GM11168 (cell line): ENCODE measurements at regions not wholly inside any gene's neighbourhood (a gene's known extent, or its start where the extent isn't known, plus 50 kb on each side); places are given as distances from the start of the nearest gene placed in this dataset.

ENCODE experiments used
- in situ Hi-C: fragments of 300-500 bp; cut with MboI; formaldehyde crosslinking; loops from one replicate; pipeline ENCODE4 v1.12.0; 2022; ENCODE audit warnings: low sequenced_read_pairs; ENCODE audit not compliant: unreplicated experiment

GRCh38 chr20:53839423-53840176 lies 230.8 kb downstream of the BCAS1 start:
- in situ Hi-C loops, result no loop called here

- in situ Hi-C loops, result no loop called here
Measured at GRCh38 chr20:53838311-53838868, 232.0 kb downstream of the BCAS1 start.

GRCh38 chr20:53837126-53837826 lies 233.1 kb downstream of the BCAS1 start:
- in situ Hi-C loops, result no loop called here

- in situ Hi-C loops, result no loop called here
Measured at GRCh38 chr20:53834749-53835148, 235.6 kb downstream of the BCAS1 start.

GRCh38 chr20:53834062-53834442 lies 236.3 kb downstream of the BCAS1 start:
- in situ Hi-C loops, result no loop called here

GRCh38 chr20:53833333-53834061 lies 236.9 kb downstream of the BCAS1 start:
- in situ Hi-C loops, result no loop called here

- in situ Hi-C loops, result no loop called here
Measured at GRCh38 chr20:53832499-53832898, 237.9 kb downstream of the BCAS1 start.

- in situ Hi-C loops, result no loop called here
Measured at GRCh38 chr20:53831812-53832211, 238.2 kb upstream of the ZNF217 start.

- in situ Hi-C loops, result no loop called here
Measured at GRCh38 chr20:53831228-53831627, 237.6 kb upstream of the ZNF217 start.

- in situ Hi-C loops, result no loop called here
Measured at GRCh38 chr20:53829724-53830521, 236.3 kb upstream of the ZNF217 start.

GRCh38 chr20:53829255-53829723 lies 235.7 kb upstream of the ZNF217 start:
- in situ Hi-C loops, result no loop called here

- in situ Hi-C loops, result no loop called here
Measured at GRCh38 chr20:53828682-53829254, 235.1 kb upstream of the ZNF217 start.

- in situ Hi-C loops, result no loop called here
Measured at GRCh38 chr20:53828088-53828681, 234.5 kb upstream of the ZNF217 start.

- in situ Hi-C loops, result no loop called here
Measured at GRCh38 chr20:53827292-53828087, 233.9 kb upstream of the ZNF217 start.

GRCh38 chr20:53826597-53827291 lies 233.1 kb upstream of the ZNF217 start:
- in situ Hi-C loops, result no loop called here

- in situ Hi-C loops, result no loop called here
Measured at GRCh38 chr20:53826090-53826489, 232.5 kb upstream of the ZNF217 start.

- in situ Hi-C loops, result no loop called here
Measured at GRCh38 chr20:53825282-53825681, 231.6 kb upstream of the ZNF217 start.

GRCh38 chr20:53824779-53825178 lies 231.1 kb upstream of the ZNF217 start:
- in situ Hi-C loops, result no loop called here
